Smooth muscle cell (in vitro differentiated cells): ENCODE measurements at regions not wholly inside any gene's neighbourhood (a gene's known extent, or its start where the extent isn't known, plus 50 kb on each side); places are given as distances from the start of the nearest gene placed in this dataset.

Source experiments
- DNase-seq: peaks from one replicate; lab custom pipeline; 2025; ENCODE audit not compliant: unreplicated experiment; lab: John Stamatoyannopoulos, UW
- H2AFZ ChIP-seq: fragments of 200-600 bp; sonication (generic); 2 replicates; pipeline ENCODE4 v1.6.0; 2016; ENCODE audit warnings: antibody characterized with exemption, low read depth, mild to moderate bottlenecking
- H3F3A ChIP-seq: fragments of 200-600 bp; sonication (generic); 2 replicates; pipeline ENCODE4 v1.6.0; 2017; ENCODE audit warnings: antibody characterized with exemption, low read depth
- H3K27ac ChIP-seq: fragments of 200-600 bp; sonication (generic); 2 replicates; pipeline ENCODE4 v1.5.1; 2016; ENCODE audit warnings: low read depth, mild to moderate bottlenecking
- H3K27me3 ChIP-seq: fragments of 200-600 bp; sonication (generic); 2 replicates; pipeline ENCODE4 v1.6.1; 2016; ENCODE audit warnings: low read depth, mild to moderate bottlenecking
- H3K36me3 ChIP-seq: fragments of 200-600 bp; sonication (generic); 2 replicates; pipeline ENCODE4 v1.5.1; 2016; ENCODE audit warnings: low read depth
- H3K4me1 ChIP-seq: fragments of 200-600 bp; sonication (generic); 2 replicates; pipeline ENCODE4 v1.5.1; 2016; ENCODE audit warnings: low read depth
- H3K4me2 ChIP-seq: fragments of 200-600 bp; sonication (generic); 2 replicates; pipeline ENCODE4 v1.6.0; 2016; ENCODE audit warnings: mild to moderate bottlenecking
- H3K4me3 ChIP-seq: fragments of 200-600 bp; sonication (generic); 2 replicates; pipeline ENCODE4 v1.5.1; 2016; ENCODE audit warnings: mild to moderate bottlenecking
- H3K79me2 ChIP-seq: fragments of 200-600 bp; sonication (generic); 2 replicates; pipeline ENCODE4 v1.6.0; 2016; ENCODE audit warnings: low read depth, mild to moderate bottlenecking
- H3K9ac ChIP-seq: fragments of 200-600 bp; sonication (generic); 2 replicates; pipeline ENCODE4 v1.6.0; 2016; ENCODE audit warnings: low read depth
- H3K9me3 ChIP-seq: fragments of 200-600 bp; sonication (generic); replicated peaks from 2 replicates; pipeline ENCODE4 v1.5.1; 2016; ENCODE audit warnings: low read depth
- H4K20me1 ChIP-seq: fragments of 200-600 bp; sonication (generic); 2 replicates; pipeline ENCODE4 v1.6.0; 2016; ENCODE audit warnings: low read depth
- WGBS: methylation state at CpG from one replicate; pipeline ENCODE4 v1.1.7; 2016; ENCODE audit warnings: low lambda C conversion rate; 5-methylcytosine and 5-hydroxymethylcytosine counted together
- TF ChIP-seq, protein P1 (sequence below): fragments of 200-600 bp; sonication (generic); IDR thresholded peaks from 2 replicates; pipeline ENCODE4 v1.5.1; 2017; ENCODE audit warnings: borderline replicate concordance, mild to moderate bottlenecking, antibody characterized with exemption; ENCODE audit not compliant: insufficient read depth, poor library complexity, severe bottlenecking

DNA sequence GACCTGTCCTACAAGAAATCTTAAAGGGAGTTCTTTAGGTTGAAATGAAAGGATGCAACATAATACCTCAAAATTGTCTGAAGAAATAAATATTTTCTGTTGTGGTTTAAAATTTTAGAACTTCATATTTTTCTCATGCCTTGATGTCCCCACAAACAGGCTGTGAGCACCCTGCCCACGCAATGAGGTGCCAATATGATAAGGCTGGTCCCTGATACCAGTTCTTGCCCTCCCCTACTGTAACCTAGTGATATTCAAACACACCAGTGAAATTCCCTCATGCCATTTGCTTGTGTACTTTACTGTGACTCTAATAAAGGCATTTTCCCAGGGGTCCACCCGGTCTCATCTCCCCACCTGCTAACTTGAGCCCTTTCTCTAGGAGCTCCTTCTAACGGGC lies 67.3 kb upstream of the SIRPG start:
- Histone ChIP-seq H3K27me3 (peaks cover 6% of the 10 kb centered on the region), H2AFZ (no peak overlapping the region), H3K9ac (no peak overlapping the region), H3K4me2 (no peak overlapping the region), H3K27ac (no peak overlapping the region), H3K4me1 (no peaks in the 10 kb centered on the region), H3K79me2 (no peaks in the 10 kb centered on the region), H3F3A (no peaks in the 10 kb centered on the region), H4K20me1 (no peaks in the 10 kb centered on the region), H3K36me3 (no peaks in the 10 kb centered on the region), H3K9me3 (no peaks in the 10 kb centered on the region), H3K4me3 (no peak overlapping the region)
- 83% methylated on average over 3 of the region's 3 CpGs for WGBS
- no peak for DNase-seq
- TF ChIP-seq, protein P1, sequence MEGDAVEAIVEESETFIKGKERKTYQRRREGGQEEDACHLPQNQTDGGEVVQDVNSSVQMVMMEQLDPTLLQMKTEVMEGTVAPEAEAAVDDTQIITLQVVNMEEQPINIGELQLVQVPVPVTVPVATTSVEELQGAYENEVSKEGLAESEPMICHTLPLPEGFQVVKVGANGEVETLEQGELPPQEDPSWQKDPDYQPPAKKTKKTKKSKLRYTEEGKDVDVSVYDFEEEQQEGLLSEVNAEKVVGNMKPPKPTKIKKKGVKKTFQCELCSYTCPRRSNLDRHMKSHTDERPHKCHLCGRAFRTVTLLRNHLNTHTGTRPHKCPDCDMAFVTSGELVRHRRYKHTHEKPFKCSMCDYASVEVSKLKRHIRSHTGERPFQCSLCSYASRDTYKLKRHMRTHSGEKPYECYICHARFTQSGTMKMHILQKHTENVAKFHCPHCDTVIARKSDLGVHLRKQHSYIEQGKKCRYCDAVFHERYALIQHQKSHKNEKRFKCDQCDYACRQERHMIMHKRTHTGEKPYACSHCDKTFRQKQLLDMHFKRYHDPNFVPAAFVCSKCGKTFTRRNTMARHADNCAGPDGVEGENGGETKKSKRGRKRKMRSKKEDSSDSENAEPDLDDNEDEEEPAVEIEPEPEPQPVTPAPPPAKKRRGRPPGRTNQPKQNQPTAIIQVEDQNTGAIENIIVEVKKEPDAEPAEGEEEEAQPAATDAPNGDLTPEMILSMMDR: no peak

DNA sequence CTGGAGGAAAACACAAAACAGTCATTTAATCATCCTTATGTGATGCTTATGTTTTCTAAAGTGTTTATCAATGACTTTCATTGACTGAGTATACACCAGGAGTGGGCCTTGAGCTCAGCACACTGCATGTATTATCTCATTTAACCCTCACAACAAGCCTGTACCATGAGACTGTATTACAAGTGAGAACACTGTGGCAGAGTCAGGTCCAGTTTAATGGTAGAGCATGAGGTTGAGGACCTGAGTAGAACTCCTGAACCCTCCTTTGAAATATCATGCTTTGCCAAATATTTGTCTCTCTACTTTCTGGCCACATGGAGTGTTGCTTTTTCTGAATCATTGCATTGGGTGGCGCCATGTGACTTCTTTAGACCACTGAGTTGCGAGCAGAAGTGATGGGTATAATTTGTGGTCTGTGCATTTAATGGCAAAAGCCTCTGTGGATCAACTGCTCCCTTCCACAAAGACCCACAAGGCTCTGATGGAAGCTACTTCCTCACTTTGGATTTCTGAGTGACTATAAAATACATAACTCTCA lies 65.0 kb upstream of the SIRPG start:
- DNase-seq: no peak
- Histone ChIP-seq H4K20me1 (no peaks in the 10 kb centered on the region), H3K9ac (no peak overlapping the region), H3K9me3 (no peaks in the 10 kb centered on the region), H3K27me3 (peaks cover 6% of the 10 kb centered on the region), H3K79me2 (no peaks in the 10 kb centered on the region), H3K36me3 (no peaks in the 10 kb centered on the region), H3K4me2 (no peak overlapping the region), H3K4me3 (no peak overlapping the region), H2AFZ (no peak overlapping the region), H3K4me1 (no peaks in the 10 kb centered on the region), H3F3A (no peaks in the 10 kb centered on the region), H3K27ac (no peak overlapping the region)
- TF ChIP-seq, protein P1: no peak
- WGBS: 80% methylated on average over 2 of the region's 2 CpGs

DNA sequence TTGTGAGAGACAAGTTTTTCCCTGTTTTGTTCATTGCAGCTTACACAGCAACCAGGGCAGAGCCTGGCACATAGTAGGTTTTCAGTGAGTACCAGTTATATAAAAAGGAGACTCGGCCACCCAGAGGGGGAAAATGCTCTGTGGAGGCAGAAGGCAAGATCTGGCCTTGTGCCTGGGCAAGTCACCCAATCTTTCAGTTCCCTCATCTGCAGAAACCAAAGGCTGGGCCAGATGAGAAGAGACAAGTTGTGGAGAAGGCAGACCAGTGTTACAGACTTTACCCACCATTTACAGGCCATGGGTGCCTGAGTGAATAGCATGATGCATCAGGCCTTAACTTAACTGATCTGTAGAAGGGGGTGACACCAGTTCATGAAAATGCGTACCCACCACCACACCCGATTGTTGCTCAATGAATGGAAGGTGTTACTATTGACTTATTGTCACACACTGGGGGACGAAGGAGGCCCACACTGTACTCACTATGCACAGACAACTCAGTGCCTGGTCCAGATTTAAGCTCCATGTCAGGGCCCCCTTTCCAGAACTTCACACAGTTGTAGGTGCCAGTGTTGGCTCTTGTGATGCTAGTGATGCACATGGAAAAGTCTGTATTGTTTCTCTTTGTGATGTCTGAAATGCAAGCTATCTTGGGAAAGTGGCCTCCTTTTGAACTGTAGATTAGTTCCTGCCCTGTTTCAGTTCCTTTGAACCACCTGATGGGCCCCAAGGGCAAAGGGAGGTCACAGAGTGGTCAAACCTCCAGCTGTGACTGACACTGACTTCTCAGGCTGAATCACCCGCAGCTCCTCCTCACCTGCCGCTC lies 64.3 kb upstream of the SIRPG start:
- Histone ChIP-seq H4K20me1 (no peaks in the 10 kb centered on the region), H3K27ac (no peak overlapping the region), H2AFZ (no peak overlapping the region), H3K4me1 (no peaks in the 10 kb centered on the region), H3K9me3 (no peaks in the 10 kb centered on the region), H3K79me2 (no peaks in the 10 kb centered on the region), H3K9ac (no peak overlapping the region), H3K27me3 (peaks cover 6% of the 10 kb centered on the region), H3K4me2 (no peak overlapping the region), H3F3A (no peaks in the 10 kb centered on the region), H3K4me3 (no peak overlapping the region), H3K36me3 (no peaks in the 10 kb centered on the region)
- TF ChIP-seq, protein P1: no peak
- no peak for DNase-seq
- WGBS: 57% methylated on average over 6 of the region's 6 CpGs
